Neutrophil (primary cell): ENCODE measurements at regions not wholly inside any gene's neighbourhood (a gene's known extent, or its start where the extent isn't known, plus 50 kb on each side); places are given as distances from the start of the nearest gene placed in this dataset.

Experiments used
- H3K27ac ChIP-seq: fragments of 200-600 bp; sonication (generic); 2 replicates; pipeline ENCODE4 v1.5.1; 2016; ENCODE audit warnings: mild to moderate bottlenecking, moderate library complexity
- H3K27me3 ChIP-seq: fragments of 200-600 bp; sonication (generic); 2 replicates; pipeline ENCODE4 v1.6.0; 2016; ENCODE audit warnings: mild to moderate bottlenecking
- H3K36me3 ChIP-seq: fragments of 200-600 bp; sonication (generic); 2 replicates; pipeline ENCODE4 v1.5.1; 2017
- H3K4me1 ChIP-seq, 2 experiments: fragments of 200-600 bp in 1 of 2; sonication (generic) in 1 of 2; 1 replicate in 1 of 2; 2 replicates in 1 of 2; pipeline versions ENCODE4 v1.5.1 to v1.6.1; 2013 to 2016; ENCODE audit warnings: low read depth in 1 of 2, low read length in 1 of 2, mild to moderate bottlenecking in 1 of 2, moderate library complexity in 1 of 2; ENCODE audit not compliant: control insufficient read depth in 1 of 2, insufficient read depth in 1 of 2
- H3K4me3 ChIP-seq, 2 experiments: fragments of 200-600 bp in 1 of 2; sonication (generic) in 1 of 2; 1 replicate in 1 of 2; 2 replicates in 1 of 2; pipeline ENCODE4 v1.5.1; 2013 to 2016; ENCODE audit warnings: low read depth in 1 of 2, low read length in 1 of 2, mild to moderate bottlenecking in 1 of 2, moderate library complexity in 1 of 2
- H3K9me3 ChIP-seq: fragments of 200-600 bp; sonication (generic); 2 replicates; pipeline ENCODE4 v1.5.1; 2016
- CTCF ChIP-seq: fragments of 200-600 bp; sonication (generic); IDR thresholded peaks from 2 replicates; pipeline ENCODE4 v1.5.1; 2016; ENCODE audit warnings: antibody characterized with exemption

GRCh38 chr3:152547153-152547552 lies 278.4 kb downstream of the MBNL1 start:
- H3K9me3 ChIP-seq, result no peaks in the 10 kb centered on the region
- no peak overlapping the region for H3K27ac ChIP-seq
- H3K4me1 ChIP-seq, result no peaks in the 10 kb centered on the region
- H3K27me3 ChIP-seq, result no peaks in the 10 kb centered on the region
- no peaks in the 10 kb centered on the region for H3K36me3 ChIP-seq
- H3K4me3 ChIP-seq, result no peak overlapping the region
- no peak for TF ChIP-seq CTCF

- Histone ChIP-seq H3K9me3 (no peaks in the 10 kb centered on the region), H3K4me1 (no peaks in the 10 kb centered on the region), H3K4me3 (no peak overlapping the region), H3K27ac (no peak overlapping the region), H3K27me3 (no peaks in the 10 kb centered on the region), H3K36me3 (no peaks in the 10 kb centered on the region)
- TF ChIP-seq CTCF, result no peak
Observed at GRCh38 chr3:152549263-152549662, 280.5 kb downstream of the MBNL1 start.

GRCh38 chr3:152550284-152550683 lies 281.6 kb downstream of the MBNL1 start:
- H3K4me1 ChIP-seq, result no peaks in the 10 kb centered on the region
- TF ChIP-seq CTCF, result no peak
- no peaks in the 10 kb centered on the region for H3K9me3 ChIP-seq
- no peaks in the 10 kb centered on the region for H3K36me3 ChIP-seq
- H3K4me3 ChIP-seq, result no peak overlapping the region
- no peak overlapping the region for H3K27ac ChIP-seq
- H3K27me3 ChIP-seq, result no peaks in the 10 kb centered on the region

GRCh38 chr3:152554980-152555379 lies 280.0 kb upstream of the P2RY1 start:
- H3K4me3 ChIP-seq, result no peak overlapping the region
- H3K9me3 ChIP-seq, result no peaks in the 10 kb centered on the region
- no peaks in the 10 kb centered on the region for H3K36me3 ChIP-seq
- no peak for TF ChIP-seq CTCF
- H3K27me3 ChIP-seq, result no peaks in the 10 kb centered on the region
- no peak overlapping the region for H3K27ac ChIP-seq
- H3K4me1 ChIP-seq, result no peaks in the 10 kb centered on the region

- no peak overlapping the region for H3K27ac ChIP-seq
- H3K27me3 ChIP-seq, result no peaks in the 10 kb centered on the region
- H3K4me1 ChIP-seq, result no peaks in the 10 kb centered on the region
- no peaks in the 10 kb centered on the region for H3K36me3 ChIP-seq
- no peak for TF ChIP-seq CTCF
- no peaks in the 10 kb centered on the region for H3K9me3 ChIP-seq
- H3K4me3 ChIP-seq, result no peak overlapping the region
Observed at GRCh38 chr3:152555666-152556291, 279.2 kb upstream of the P2RY1 start.
